Natural killer cell (primary cell): ENCODE measurements at regions not wholly inside any gene's neighbourhood (a gene's known extent, or its start where the extent isn't known, plus 50 kb on each side); places are given as distances from the start of the nearest gene placed in this dataset.

Source experiments
- ATAC-seq, 3 donors: fragments of 150-1000 bp in 2 of 3; fragments of 200-7000 bp in 1 of 3; cut with Tn5 transposase; 1 replicate in 1 of 3; 2 replicates in 2 of 3; pipeline ENCODE4 v1.10.0; 2021; ENCODE audit warnings: mild to moderate bottlenecking in 2 of 3, moderate library complexity in 2 of 3
- DNase-seq, 2 donors: peaks; one replicate each; pipeline versions ENCODE4 v3.0.0 to v3.0.0-alpha.2; 2013 to 2021; ENCODE audit warnings: mixed read lengths in 1 of 2
- H3K27ac ChIP-seq: one replicate; pipeline ENCODE4 v1.5.1; 2013; ENCODE audit warnings: mild to moderate bottlenecking, low read length
- H3K27me3 ChIP-seq: one replicate; pipeline ENCODE4 v1.6.1; 2013; ENCODE audit warnings: low read length; ENCODE audit not compliant: control insufficient read depth, insufficient read depth
- H3K36me3 ChIP-seq: one replicate; pipeline ENCODE4 v1.6.1; 2013; ENCODE audit warnings: low read length; ENCODE audit not compliant: control insufficient read depth, insufficient read depth
- H3K4me1 ChIP-seq: one replicate; pipeline ENCODE4 v1.6.1; 2013; ENCODE audit warnings: low read length; ENCODE audit not compliant: control insufficient read depth, insufficient read depth
- H3K4me3 ChIP-seq: one replicate; pipeline ENCODE4 v1.5.1; 2013; ENCODE audit warnings: low read length
- H3K9me3 ChIP-seq: one replicate; pipeline ENCODE4 v1.6.1; 2013; ENCODE audit warnings: low read length; ENCODE audit not compliant: control insufficient read depth, insufficient read depth
- H3K27ac Mint-ChIP-seq, 2 donors: one replicate each; pipeline ENCODE4 v1.8.0; 2022; ENCODE audit warnings: mild to moderate bottlenecking in 2 of 2, mixed read lengths in 2 of 2, moderate library complexity in 1 of 2
- H3K27me3 Mint-ChIP-seq, 2 donors: one replicate each; pipeline ENCODE4 v1.8.0; 2022; ENCODE audit warnings: low read depth in 2 of 2, mixed read lengths in 2 of 2
- H3K36me3 Mint-ChIP-seq: one replicate; pipeline ENCODE4 v1.8.0; 2022; ENCODE audit warnings: mixed read lengths
- H3K4me1 Mint-ChIP-seq, 2 donors: one replicate each; pipeline ENCODE4 v1.8.0; 2022; ENCODE audit warnings: mixed read lengths in 2 of 2
- H3K4me3 Mint-ChIP-seq: one replicate; pipeline ENCODE4 v1.8.0; 2022; ENCODE audit warnings: mild to moderate bottlenecking, moderate library complexity, mixed read lengths
- H3K9me3 Mint-ChIP-seq, 2 donors: one replicate each; pipeline ENCODE4 v1.8.0; 2022; ENCODE audit warnings: mixed read lengths in 2 of 2
- CTCF ChIP-seq: fragments of 200-600 bp; IDR thresholded peaks from one replicate; pipeline ENCODE4 v1.8.0; 2022; ENCODE audit warnings: antibody characterized with exemption
- WGBS: methylation state at CpG from one replicate; pipeline ENCODE4 v1.1.7; 2013; ENCODE audit warnings: missing lambda C conversion rate; ENCODE audit not compliant: insufficient coverage; 5-methylcytosine and 5-hydroxymethylcytosine counted together
- intact Hi-C: fragments of 100-400 bp; cut with micrococcal nuclease; formaldehyde crosslinking; loops from one replicate; pipeline ENCODE4 v1.14.2; 2022

GRCh38 chr17:45729294-45729907 lies 54.7 kb upstream of the CRHR1 start:
- 68% methylated on average over 5 of the region's 5 CpGs for WGBS
- ATAC-seq (no peak), DNase-seq (no peak)
- Histone ChIP-seq H3K27ac (no peak overlapping the region), H3K27me3 (no peaks in the 10 kb centered on the region), H3K4me3 (no peak overlapping the region), H3K36me3 (no peaks in the 10 kb centered on the region), H3K9me3 (peaks cover 13% of the 10 kb centered on the region), H3K4me1 (no peaks in the 10 kb centered on the region)
- Mint-ChIP-seq H3K36me3 (peaks cover 11% of the 10 kb centered on the region), H3K27ac (no peak overlapping the region), H3K9me3 (peaks cover 2 to 6% of the 10 kb centered on the region in 2 donors), H3K27me3 (peaks cover 37 to 51% of the 10 kb centered on the region in 2 donors), H3K4me1 (no peaks in the 10 kb centered on the region), H3K4me3 (no peak overlapping the region)
- intact Hi-C loops: no loop called here
- TF ChIP-seq CTCF: no peak

GRCh38 chr17:45730192-45730591 lies 53.9 kb upstream of the CRHR1 start:
- Mint-ChIP-seq H3K27ac (no peak overlapping the region), H3K9me3 (peaks cover 2 to 6% of the 10 kb centered on the region in 2 donors), H3K4me3 (no peak overlapping the region), H3K4me1 (no peaks in the 10 kb centered on the region), H3K36me3 (peaks cover 11% of the 10 kb centered on the region), H3K27me3 (peaks cover 32 to 51% of the 10 kb centered on the region in 2 donors)
- Histone ChIP-seq H3K27me3 (no peaks in the 10 kb centered on the region), H3K9me3 (peaks cover 13% of the 10 kb centered on the region), H3K4me1 (no peaks in the 10 kb centered on the region), H3K27ac (no peak overlapping the region), H3K36me3 (no peaks in the 10 kb centered on the region), H3K4me3 (no peak overlapping the region)
- 86% methylated on average over 2 of the region's 2 CpGs for WGBS
- intact Hi-C loops: no loop called here
- DNase-seq: no peak
- TF ChIP-seq CTCF: no peak
- no peak for ATAC-seq

- no peaks in the 10 kb centered on the region for H3K27me3 ChIP-seq
- Mint-ChIP-seq H3K27ac (no peak overlapping the region), H3K4me3 (no peak overlapping the region), H3K27me3 (peaks cover 30 to 41% of the 10 kb centered on the region in 2 donors), H3K9me3 (peaks cover 2 to 6% of the 10 kb centered on the region in 2 donors), H3K36me3 (peaks cover 11% of the 10 kb centered on the region), H3K4me1 (no peaks in the 10 kb centered on the region)
- ATAC-seq (no peak), DNase-seq (no peak)
- H3K9me3 ChIP-seq: peaks cover 13% of the 10 kb centered on the region
- TF ChIP-seq CTCF: no peak
- no CpG with 5 or more reads among the region's 1 CpG for WGBS
- H3K36me3 ChIP-seq: no peaks in the 10 kb centered on the region
- intact Hi-C loops: no loop called here
- no peak overlapping the region for H3K27ac ChIP-seq
- no peak overlapping the region for H3K4me3 ChIP-seq
- H3K4me1 ChIP-seq: no peaks in the 10 kb centered on the region
Observed at GRCh38 chr17:45731459-45731858, 52.7 kb upstream of the CRHR1 start.

GRCh38 chr17:45732926-45733505 lies 51.1 kb upstream of the CRHR1 start:
- DNase-seq (no peak), ATAC-seq (no peak)
- no peak overlapping the region for H3K4me3 Mint-ChIP-seq
- Histone ChIP-seq H3K27ac (no peak overlapping the region), H3K4me1 (no peaks in the 10 kb centered on the region), H3K36me3 (no peaks in the 10 kb centered on the region), H3K27me3 (no peaks in the 10 kb centered on the region), H3K9me3 (peaks cover 13% of the 10 kb centered on the region), H3K4me3 (no peak overlapping the region)
- 81% methylated on average over 6 of the region's 6 CpGs for WGBS
- intact Hi-C loops: no loop called here
- peaks cover 11% of the 10 kb centered on the region for H3K36me3 Mint-ChIP-seq
- peaks cover 22 to 42% of the 10 kb centered on the region in 2 donors for H3K27me3 Mint-ChIP-seq
- peaks cover 2 to 6% of the 10 kb centered on the region in 2 donors for H3K9me3 Mint-ChIP-seq
- no peak for TF ChIP-seq CTCF
- H3K4me1 Mint-ChIP-seq: no peaks in the 10 kb centered on the region
- no peak overlapping the region for H3K27ac Mint-ChIP-seq
